ENCODE measurements at regions not wholly inside any gene's neighbourhood (a gene's known extent, or its start where the extent isn't known, plus 50 kb on each side); places are given as distances from the start of the nearest gene placed in this dataset.
A peak's percentile ranks its signal among the peaks of the same experiment; 100 is the strongest.

GRCh38 chr7:19944363-19945120 is 171.1 kb upstream of the TMEM196 start:
- no peaks in the 10 kb centered on the region for H3K36me3 ChIP-seq (ENCODE audit: low read depth)
- H3F3A ChIP-seq (ENCODE audit: insufficient read depth, low read depth), result no peaks in the 10 kb centered on the region
- CTCF ChIA-PET, result interaction anchor here (0.6 kb wide), 1 partner anchor 1541 kb away, joined by 3 read pairs; no protein-coding TSS in a partner anchor
- POLR2A ChIA-PET (ENCODE audit: unreplicated experiment), result no interaction called here
- no peaks in the 10 kb centered on the region for H4K20me1 ChIP-seq (ENCODE audit: insufficient read depth)
- no peak for DNase-seq
- 0 out of 2 replicates have a peak overlapping the region, but pooled peaks have one; percentile 56 for H2AFZ ChIP-seq
- H3K9me3 ChIP-seq (ENCODE audit: insufficient read depth, low read depth), result peaks cover 7% of the 10 kb centered on the region
- H3K27ac ChIP-seq, result no peak overlapping the region
- BruUV-seq (replicated peaks), result no TSS peak
- TF ChIP-seq EZH2 (IDR thresholded peaks at IDR 0.05; ENCODE audit: low read depth), result no peak
- no peak for TF ChIP-seq CTCF (conservative IDR thresholded peaks at IDR 0.05)
- no peak overlapping the region for H3K4me2 ChIP-seq
- no peak overlapping the region for H3K4me3 ChIP-seq
- intact Hi-C loops (cut with micrococcal nuclease; ENCODE audit: unreplicated experiment), result no loop called here
- no peaks in the 10 kb centered on the region for H3K9me2 ChIP-seq (ENCODE audit: insufficient read depth)
- H3K27me3 ChIP-seq (ENCODE audit: insufficient read depth, low read depth), result no peaks in the 10 kb centered on the region
- no peaks in the 10 kb centered on the region for H3K79me2 ChIP-seq (ENCODE audit: low read depth)
- H3K4me1 ChIP-seq (replicated peaks; ENCODE audit: insufficient read depth), result no peaks in the 10 kb centered on the region

- CTCF ChIA-PET, result no interaction called here
- no peak for DNase-seq
- no peak overlapping the region for H3K27ac ChIP-seq
- no peaks in the 10 kb centered on the region for H3F3A ChIP-seq (ENCODE audit: insufficient read depth, low read depth)
- POLR2A ChIA-PET (ENCODE audit: unreplicated experiment), result no interaction called here
- H3K4me3 ChIP-seq, result no peak overlapping the region
- no peaks in the 10 kb centered on the region for H3K79me2 ChIP-seq (ENCODE audit: low read depth)
- peaks cover 10% of the 10 kb centered on the region for H3K9me3 ChIP-seq (ENCODE audit: insufficient read depth, low read depth)
- no peaks in the 10 kb centered on the region for H3K9me2 ChIP-seq (ENCODE audit: insufficient read depth)
- H3K36me3 ChIP-seq (ENCODE audit: low read depth), result 0 out of 2 replicates have a peak, but pooled peaks cover 4% of the 10 kb centered on the region
- H3K4me2 ChIP-seq, result no peak overlapping the region
- H4K20me1 ChIP-seq (ENCODE audit: insufficient read depth), result no peaks in the 10 kb centered on the region
- intact Hi-C loops (cut with micrococcal nuclease; ENCODE audit: unreplicated experiment), result no loop called here
- BruUV-seq (replicated peaks), result no TSS peak
- no peaks in the 10 kb centered on the region for H3K4me1 ChIP-seq (replicated peaks; ENCODE audit: insufficient read depth)
- TF ChIP-seq EZH2 (IDR thresholded peaks at IDR 0.05; ENCODE audit: low read depth), result no peak
- TF ChIP-seq CTCF (conservative IDR thresholded peaks at IDR 0.05), result no peak
- H3K27me3 ChIP-seq (ENCODE audit: insufficient read depth, low read depth), result no peaks in the 10 kb centered on the region
- H2AFZ ChIP-seq, result no peak overlapping the region
These were observed 166.3 kb upstream of the TMEM196 start for GRCh38 chr7:19939746-19940145.

GRCh38 chr7:19932549-19933249 is 159.3 kb upstream of the TMEM196 start:
- POLR2A ChIA-PET (ENCODE audit: unreplicated experiment), result interaction anchor here (0.7 kb wide), 1 partner anchor 260 kb away, joined by 5 read pairs; no protein-coding TSS in a partner anchor
- BruUV-seq (replicated peaks), result no TSS peak
- no peak for TF ChIP-seq EZH2 (IDR thresholded peaks at IDR 0.05; ENCODE audit: low read depth)
- H3K27me3 ChIP-seq (ENCODE audit: insufficient read depth, low read depth), result no peaks in the 10 kb centered on the region
- no peak overlapping the region for H3K4me3 ChIP-seq
- peaks cover 23% of the 10 kb centered on the region for H3K9me3 ChIP-seq (ENCODE audit: insufficient read depth, low read depth)
- no peaks in the 10 kb centered on the region for H4K20me1 ChIP-seq (ENCODE audit: insufficient read depth)
- no peaks in the 10 kb centered on the region for H3K9me2 ChIP-seq (ENCODE audit: insufficient read depth)
- H3K4me2 ChIP-seq, result no peak overlapping the region
- no peak overlapping the region for H3K27ac ChIP-seq
- no peaks in the 10 kb centered on the region for H3K79me2 ChIP-seq (ENCODE audit: low read depth)
- intact Hi-C loops (cut with micrococcal nuclease; ENCODE audit: unreplicated experiment), result no loop called here
- CTCF ChIA-PET, result no interaction called here
- no peak for DNase-seq
- no peak overlapping the region for H2AFZ ChIP-seq
- H3K4me1 ChIP-seq (replicated peaks; ENCODE audit: insufficient read depth), result no peaks in the 10 kb centered on the region
- H3K36me3 ChIP-seq (ENCODE audit: low read depth), result 0 out of 2 replicates have a peak, but pooled peaks cover 4% of the 10 kb centered on the region
- H3F3A ChIP-seq (ENCODE audit: insufficient read depth, low read depth), result no peaks in the 10 kb centered on the region
